K562 (cell line): ENCODE measurements at regions not wholly inside any gene's neighbourhood (a gene's known extent, or its start where the extent isn't known, plus 50 kb on each side); places are given as distances from the start of the nearest gene placed in this dataset.

Experiments used
- E4F1 ChIP-seq: fragments of 250-450 bp; sonication (Bioruptor Pico); IDR thresholded peaks from 2 replicates; pipeline ENCODE4 v1.5.0; 2021; ENCODE audit warnings: mild to moderate bottlenecking, borderline replicate concordance
- FOXA1 ChIP-seq: fragments of 450-650 bp; IDR thresholded peaks from 2 replicates; pipeline ENCODE4 v1.6.1; 2016; ENCODE audit warnings: mild to moderate bottlenecking, borderline replicate concordance
- JUN ChIP-seq, 2 experiments: sonication (generic) in 1 of 2; formaldehyde crosslinking in 1 of 2; IDR thresholded peaks; 2 replicates each; pipeline versions ENCODE4 v1.6.1 to v1.8.0; 2012 to 2022; ENCODE audit warnings: borderline replicate concordance in 2 of 2, mild to moderate bottlenecking in 2 of 2, improper control_type of control experiment in 1 of 2, low read depth in 1 of 2, low read length in 1 of 2, missing genetic modification reagents in 1 of 2
- MAFG ChIP-seq: fragments of 450-650 bp; conservative IDR thresholded peaks from 2 replicates; pipeline ENCODE4 v1.6.1; 2016; ENCODE audit warnings: missing genetic modification characterization, missing compliant biosample characterization
- MECOM ChIP-seq: fragments of 250-450 bp; sonication (Bioruptor Pico); IDR thresholded peaks from 2 replicates; pipeline ENCODE4 v1.8.0; 2022; ENCODE audit warnings: inconsistent platforms
- MEF2D ChIP-seq: conservative IDR thresholded peaks from 2 replicates; pipeline ENCODE4 v1.6.1; 2016; ENCODE audit warnings: low read depth, missing genetic modification characterization, missing compliant biosample characterization
- NR0B1 ChIP-seq: fragments of 450-650 bp; IDR thresholded peaks from one replicate; pipeline ENCODE4 v1.6.1; 2018; ENCODE audit warnings: mild to moderate bottlenecking, moderate library complexity; ENCODE audit not compliant: partially characterized antibody
- SMARCA4 ChIP-seq: fragments of 450-650 bp; IDR thresholded peaks from 2 replicates; pipeline ENCODE4 v1.6.1; 2016
- SNIP1 ChIP-seq: fragments of 450-650 bp; IDR thresholded peaks from 2 replicates; pipeline ENCODE4 v1.7.1; 2017; ENCODE audit warnings: low read depth, mild to moderate bottlenecking
- ZBTB1 ChIP-seq: sonication (generic); formaldehyde crosslinking; IDR thresholded peaks from 2 replicates; pipeline ENCODE4 v1.8.1; 2023; ENCODE audit warnings: missing genetic modification reagents, low read depth, mild to moderate bottlenecking, borderline replicate concordance
- ZBTB8A ChIP-seq: fragments of 450-650 bp; IDR thresholded peaks from 2 replicates; pipeline ENCODE4 v1.6.1; 2018; ENCODE audit warnings: mild to moderate bottlenecking, moderate library complexity; ENCODE audit not compliant: partially characterized antibody
- ZNF318 ChIP-seq, 2 experiments: fragments of 450-650 bp; IDR thresholded peaks; 2 replicates each; pipeline ENCODE4 v1.6.1; 2016; ENCODE audit warnings: mild to moderate bottlenecking in 2 of 2, borderline replicate concordance in 1 of 2, low read depth in 1 of 2, moderate library complexity in 1 of 2
- ZNF408 ChIP-seq: fragments of 250-450 bp; sonication (Bioruptor Pico); IDR thresholded peaks from 2 replicates; pipeline ENCODE4 v1.4.0; 2020; ENCODE audit warnings: low read depth, mild to moderate bottlenecking, moderate library complexity

- no peak for TF ChIP-seq JUN (IDR thresholded peaks at IDR 0.05; ENCODE audit: borderline replicate concordance, low read depth, low read length)
- TF ChIP-seq JUN (CRISPR knock-in tag; IDR thresholded peaks at IDR 0.05; ENCODE audit: borderline replicate concordance) = no peak
- TF ChIP-seq MECOM (CRISPR knock-in tag) = peak; percentile 68; the same call in 1 of the 2 replicates
- TF ChIP-seq MEF2D (tag) = no peak
- TF ChIP-seq ZBTB8A = peak; percentile 46
- TF ChIP-seq ZBTB1 (CRISPR knock-in tag) = peak; percentile 77; the same call in 1 of the 2 replicates
- no peak for TF ChIP-seq NR0B1
- TF ChIP-seq SNIP1 = no peak
- no peak for TF ChIP-seq MAFG (tag)
- TF ChIP-seq SMARCA4 = no peak
- no peak; the same call in 1 of the 2 replicates for TF ChIP-seq E4F1 (CRISPR knock-in tag)
- TF ChIP-seq FOXA1 = no peak
- peak in 1 of 2 experiments; percentile 68; a peak in 1 of 4 replicates for TF ChIP-seq ZNF318 (IDR thresholded peaks at IDR 0.05; ENCODE audit: borderline replicate concordance in 1 of 2, low read depth in 1 of 2)
- TF ChIP-seq ZNF408 (CRISPR knock-in tag) = no peak; the same call in 1 of the 2 replicates
Observed at GRCh38 chr2:121075006-121075551, 209.9 kb downstream of the TFCP2L1 start (continued).
